Bronchial epithelial cell (primary cell): ENCODE measurements at regions not wholly inside any gene's neighbourhood (a gene's known extent, or its start where the extent isn't known, plus 50 kb on each side); places are given as distances from the start of the nearest gene placed in this dataset.

ENCODE experiments used
- DNase-seq: peaks from one replicate; pipeline ENCODE4 v3.0.0-alpha.2; 2010; ENCODE audit warnings: low read depth
- FAIRE-seq: peaks from 2 replicates; lab custom pipeline; 2011; peaks lifted over from hg19 to GRCh38; lab: Jason Lieb, UNC
- H3K27me3 ChIP-seq: 2 replicates; pipeline ENCODE4 v1.5.1; 2011; ENCODE audit warnings: low read length; ENCODE audit not compliant: control insufficient read depth, insufficient read depth
- H3K36me3 ChIP-seq: 2 replicates; pipeline ENCODE4 v1.5.1; 2011; ENCODE audit warnings: low read length; ENCODE audit not compliant: control insufficient read depth, insufficient read depth
- H3K4me3 ChIP-seq: 2 replicates; pipeline ENCODE4 v1.5.1; 2011; ENCODE audit warnings: mild to moderate bottlenecking, low read depth, low read length, control low read depth
- CTCF ChIP-seq: IDR thresholded peaks from 2 replicates; pipeline ENCODE4 v1.5.1; 2011; ENCODE audit warnings: mild to moderate bottlenecking, moderate library complexity, low read length, control low read depth, inconsistent platforms; ENCODE audit not compliant: insufficient read depth, severe bottlenecking

GRCh38 chr12:69092137-69092536 is 147.2 kb upstream of the CPSF6 start:
- no peak overlapping the region for H3K4me3 ChIP-seq
- no peaks in the 10 kb centered on the region for H3K36me3 ChIP-seq
- peaks cover 3% of the 10 kb centered on the region for H3K27me3 ChIP-seq
- DNase-seq, result no peak
- FAIRE-seq, result no peak
- no peak for TF ChIP-seq CTCF

GRCh38 chr12:69094606-69095216 is 144.7 kb upstream of the CPSF6 start:
- H3K27me3 ChIP-seq, result peaks cover 3% of the 10 kb centered on the region

GRCh38 chr12:69095765-69096477 is 143.4 kb upstream of the CPSF6 start:
- Histone ChIP-seq H3K36me3 (no peaks in the 10 kb centered on the region), H3K4me3 (no peak overlapping the region), H3K27me3 (peaks cover 3% of the 10 kb centered on the region)
- FAIRE-seq (no peak), DNase-seq (no peak)
- TF ChIP-seq CTCF, result no peak

More at GRCh38 chr12:69094606-69095216, 144.7 kb upstream of the CPSF6 start:
- DNase-seq, result no peak
- TF ChIP-seq CTCF, result no peak
- Histone ChIP-seq H3K4me3 (no peak overlapping the region), H3K36me3 (no peaks in the 10 kb centered on the region)
- no peak for FAIRE-seq

- peaks cover 1% of the 10 kb centered on the region for H3K27me3 ChIP-seq
These were observed 142.6 kb upstream of the CPSF6 start for GRCh38 chr12:69096669-69097335.

GRCh38 chr12:69097619-69098368 is 141.6 kb upstream of the CPSF6 start:
- no peaks in the 10 kb centered on the region for H3K36me3 ChIP-seq
- DNase-seq (peak; percentile 39), FAIRE-seq (peak; percentile 88)
- TF ChIP-seq CTCF, result no peak
- H3K4me3 ChIP-seq, result no peak overlapping the region
- peaks cover 1% of the 10 kb centered on the region for H3K27me3 ChIP-seq

More at GRCh38 chr12:69096669-69097335, 142.6 kb upstream of the CPSF6 start:
- TF ChIP-seq CTCF, result no peak
- Histone ChIP-seq H3K4me3 (no peak overlapping the region), H3K36me3 (no peaks in the 10 kb centered on the region)
- DNase-seq (peak; percentile 50), FAIRE-seq (no peak)
